Activated CD8-positive, alpha-beta T cell treated with anti-CD3 and anti-CD28 coated beads for 36 hours (primary cell): ENCODE measurements at regions not wholly inside any gene's neighbourhood (a gene's known extent, or its start where the extent isn't known, plus 50 kb on each side); places are given as distances from the start of the nearest gene placed in this dataset.

ENCODE experiments used
- ATAC-seq: fragments of 200-7000 bp; cut with Tn5 transposase; one replicate; pipeline ENCODE4 v1.10.0; 2021; ENCODE audit warnings: mild to moderate bottlenecking, moderate library complexity
- CTCF ChIA-PET: fragments of 350-600 bp; sonication (Branson Sonifier 250); formaldehyde crosslinking; loops from one replicate; lab custom pipeline; 2021; ENCODE audit warnings: antibody characterized with exemption; lab: Charles Lee
- POLR2A ChIA-PET: fragments of 350-600 bp; sonication (Branson Sonifier 250); formaldehyde crosslinking; loops from one replicate; lab custom pipeline; 2021; ENCODE audit warnings: antibody characterized with exemption; lab: Charles Lee
- DNase-seq: peaks from one replicate; pipeline ENCODE4 v3.0.0-alpha.2; 2020
- H3K27ac Mint-ChIP-seq: one replicate; pipeline ENCODE4 v1.8.0; 2021; ENCODE audit warnings: mild to moderate bottlenecking, mixed read lengths
- H3K27me3 Mint-ChIP-seq: one replicate; pipeline ENCODE4 v1.8.0; 2021; ENCODE audit warnings: mixed read lengths
- H3K36me3 Mint-ChIP-seq: one replicate; pipeline ENCODE4 v1.8.0; 2021; ENCODE audit warnings: low read depth, mixed read lengths
- H3K4me1 Mint-ChIP-seq: one replicate; pipeline ENCODE4 v1.8.0; 2021; ENCODE audit warnings: low read depth, mixed read lengths
- H3K4me3 Mint-ChIP-seq: one replicate; pipeline ENCODE4 v1.8.0; 2021; ENCODE audit warnings: mild to moderate bottlenecking, moderate library complexity, mixed read lengths
- H3K9me3 Mint-ChIP-seq: one replicate; pipeline ENCODE4 v1.8.0; 2021; ENCODE audit warnings: mixed read lengths
- intact Hi-C: fragments of 100-400 bp; cut with micrococcal nuclease; formaldehyde crosslinking; loops from one replicate; pipeline ENCODE4 v1.10.0; 2022
- TF ChIP-seq, protein P1 (sequence below): fragments of 200-600 bp; IDR thresholded peaks from one replicate; pipeline ENCODE4 v1.8.0; 2022; ENCODE audit warnings: antibody characterized with exemption, mild to moderate bottlenecking

GRCh38 chr3:182005701-182006100 is 294.0 kb downstream of the SOX2 start:
- Mint-ChIP-seq H3K36me3 (no peaks in the 10 kb centered on the region), H3K9me3 (no peaks in the 10 kb centered on the region), H3K4me3 (no peak overlapping the region), H3K4me1 (no peaks in the 10 kb centered on the region), H3K27me3 (no peaks in the 10 kb centered on the region), H3K27ac (no peak overlapping the region)
- DNase-seq (no peak), ATAC-seq (no peak)
- POLR2A ChIA-PET = no interaction called here
- TF ChIP-seq, protein P1, sequence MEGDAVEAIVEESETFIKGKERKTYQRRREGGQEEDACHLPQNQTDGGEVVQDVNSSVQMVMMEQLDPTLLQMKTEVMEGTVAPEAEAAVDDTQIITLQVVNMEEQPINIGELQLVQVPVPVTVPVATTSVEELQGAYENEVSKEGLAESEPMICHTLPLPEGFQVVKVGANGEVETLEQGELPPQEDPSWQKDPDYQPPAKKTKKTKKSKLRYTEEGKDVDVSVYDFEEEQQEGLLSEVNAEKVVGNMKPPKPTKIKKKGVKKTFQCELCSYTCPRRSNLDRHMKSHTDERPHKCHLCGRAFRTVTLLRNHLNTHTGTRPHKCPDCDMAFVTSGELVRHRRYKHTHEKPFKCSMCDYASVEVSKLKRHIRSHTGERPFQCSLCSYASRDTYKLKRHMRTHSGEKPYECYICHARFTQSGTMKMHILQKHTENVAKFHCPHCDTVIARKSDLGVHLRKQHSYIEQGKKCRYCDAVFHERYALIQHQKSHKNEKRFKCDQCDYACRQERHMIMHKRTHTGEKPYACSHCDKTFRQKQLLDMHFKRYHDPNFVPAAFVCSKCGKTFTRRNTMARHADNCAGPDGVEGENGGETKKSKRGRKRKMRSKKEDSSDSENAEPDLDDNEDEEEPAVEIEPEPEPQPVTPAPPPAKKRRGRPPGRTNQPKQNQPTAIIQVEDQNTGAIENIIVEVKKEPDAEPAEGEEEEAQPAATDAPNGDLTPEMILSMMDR = no peak
- CTCF ChIA-PET = no interaction called here
- intact Hi-C loops = no loop called here

DNA sequence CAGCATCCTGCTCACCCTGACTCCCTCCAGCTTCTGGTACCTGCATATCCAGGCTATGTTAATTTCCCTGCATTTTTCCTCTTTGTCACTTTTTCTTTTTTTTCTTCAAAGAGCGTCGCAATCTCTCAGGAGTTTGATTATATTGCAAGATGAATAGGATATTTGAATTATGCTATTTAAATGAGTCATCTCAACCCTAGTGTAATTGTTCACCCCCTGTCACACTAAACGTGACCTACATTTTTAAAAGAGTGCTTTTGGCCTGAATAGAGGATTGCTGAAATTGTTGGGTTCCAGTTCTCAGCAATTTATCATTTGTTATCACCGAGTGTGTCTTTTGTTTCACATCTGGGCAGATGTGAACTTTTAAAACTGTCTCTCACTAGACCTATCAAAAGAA is 294.7 kb downstream of the SOX2 start:
- Mint-ChIP-seq H3K27ac (no peak overlapping the region), H3K4me1 (no peaks in the 10 kb centered on the region), H3K36me3 (no peaks in the 10 kb centered on the region), H3K27me3 (no peaks in the 10 kb centered on the region), H3K9me3 (no peaks in the 10 kb centered on the region), H3K4me3 (no peak overlapping the region)
- no peak for DNase-seq
- TF ChIP-seq, protein P1 = no peak
- ATAC-seq = no peak
- POLR2A ChIA-PET = interaction anchor here (0.5 kb wide), 1 partner anchor 114 kb away, joined by 3 read pairs; no protein-coding TSS in a partner anchor
- intact Hi-C loops = no loop called here
- CTCF ChIA-PET = no interaction called here

DNA sequence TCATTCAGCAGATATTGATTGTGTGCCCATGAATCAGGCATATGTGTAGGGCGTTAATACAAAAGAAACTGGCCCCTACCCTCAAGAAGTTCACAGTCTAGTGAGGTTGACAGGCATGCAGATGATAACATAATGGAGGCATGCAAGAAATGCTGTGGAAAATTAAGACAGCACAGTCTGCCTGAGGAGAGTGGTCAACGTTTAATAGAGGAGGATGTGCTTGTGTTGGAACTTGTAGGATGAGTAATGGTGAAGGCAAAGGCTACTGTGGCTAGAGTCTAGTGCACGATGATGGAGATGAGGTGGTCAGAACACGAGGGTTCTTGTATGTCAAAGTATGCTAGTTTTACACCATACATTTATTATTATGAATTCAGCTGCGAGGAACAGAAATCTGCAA is 295.7 kb downstream of the SOX2 start:
- intact Hi-C loops = no loop called here
- H3K9me3 Mint-ChIP-seq = no peaks in the 10 kb centered on the region
- no peak overlapping the region for H3K27ac Mint-ChIP-seq
- H3K27me3 Mint-ChIP-seq = no peaks in the 10 kb centered on the region
- DNase-seq = no peak
- no peaks in the 10 kb centered on the region for H3K4me1 Mint-ChIP-seq
- CTCF ChIA-PET = no interaction called here
- ATAC-seq = no peak
- H3K36me3 Mint-ChIP-seq = no peaks in the 10 kb centered on the region
- TF ChIP-seq, protein P1 = no peak
- POLR2A ChIA-PET = no interaction called here
- no peak overlapping the region for H3K4me3 Mint-ChIP-seq

DNA sequence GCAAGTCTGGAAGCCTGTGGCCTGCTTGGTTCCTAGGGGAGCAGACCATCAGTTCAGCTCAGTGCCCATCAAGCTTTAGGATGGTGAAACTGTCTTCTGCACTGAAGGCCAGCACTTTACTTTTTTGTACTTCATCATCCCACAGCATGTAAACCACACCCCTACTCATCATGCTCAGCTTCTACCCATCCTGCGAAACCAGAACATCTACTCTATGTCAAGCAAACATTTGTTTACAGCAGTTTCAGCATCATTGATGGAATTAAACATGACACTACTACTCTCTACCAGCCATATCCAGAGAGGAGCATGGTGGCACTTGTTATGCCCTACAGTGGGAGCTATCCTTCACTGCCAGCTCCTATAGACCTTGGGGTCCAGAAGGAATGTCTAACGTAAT is 306.6 kb downstream of the SOX2 start:
- no peak for DNase-seq

DNA sequence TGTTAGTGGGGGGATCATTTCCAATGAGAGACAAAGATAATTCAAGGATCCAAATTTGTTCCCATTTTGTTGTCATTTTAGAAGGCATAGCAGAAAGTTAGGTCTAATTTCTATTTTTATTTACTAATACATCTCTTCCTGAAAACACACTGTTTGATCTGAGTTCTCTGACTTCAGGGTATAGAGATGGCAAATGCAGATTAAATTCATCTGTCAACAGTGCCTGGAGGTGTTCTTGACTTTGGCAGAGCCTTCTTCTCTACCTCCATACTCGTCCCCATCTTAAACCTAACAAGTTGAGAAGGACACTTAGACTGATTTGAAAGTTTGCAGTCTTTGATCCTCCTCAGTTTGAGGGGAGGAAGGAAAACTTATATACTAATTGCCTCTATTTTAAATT is 308.2 kb downstream of the SOX2 start:
- H3K36me3 Mint-ChIP-seq = no peaks in the 10 kb centered on the region
- no peak overlapping the region for H3K4me3 Mint-ChIP-seq
- H3K9me3 Mint-ChIP-seq = no peaks in the 10 kb centered on the region
- H3K4me1 Mint-ChIP-seq = no peaks in the 10 kb centered on the region
- ChIA-PET POLR2A (no interaction called here), CTCF (no interaction called here)
- intact Hi-C loops = no loop called here
- no peaks in the 10 kb centered on the region for H3K27me3 Mint-ChIP-seq
- H3K27ac Mint-ChIP-seq = no peak overlapping the region
- ATAC-seq = no peak
- DNase-seq = no peak
- TF ChIP-seq, protein P1 = no peak

More for the DNA sequence above, 306.6 kb downstream of the SOX2 start:
- H3K27me3 Mint-ChIP-seq = no peaks in the 10 kb centered on the region
- POLR2A ChIA-PET = no interaction called here
- H3K27ac Mint-ChIP-seq = no peak overlapping the region
- no peak overlapping the region for H3K4me3 Mint-ChIP-seq
- TF ChIP-seq, protein P1 = no peak
- H3K9me3 Mint-ChIP-seq = no peaks in the 10 kb centered on the region
- intact Hi-C loops = no loop called here
- H3K4me1 Mint-ChIP-seq = no peaks in the 10 kb centered on the region
- no peak for ATAC-seq
- H3K36me3 Mint-ChIP-seq = no peaks in the 10 kb centered on the region
- CTCF ChIA-PET = no interaction called here
